DOHH2 (cell line): ENCODE measurements at regions not wholly inside any gene's neighbourhood (a gene's known extent, or its start where the extent isn't known, plus 50 kb on each side); places are given as distances from the start of the nearest gene placed in this dataset.

ENCODE experiments used
- H3F3A ChIP-seq: fragments of 200-600 bp; sonication (generic), shearing (Covaris generic); 2 replicates; pipeline ENCODE4 v1.6.0; 2016; ENCODE audit warnings: antibody characterized with exemption, mild to moderate bottlenecking; ENCODE audit not compliant: control insufficient read depth, insufficient read depth
- H3K27ac ChIP-seq: fragments of 200-600 bp; sonication (generic); 2 replicates; pipeline ENCODE4 v1.5.1; 2014; ENCODE audit warnings: low read depth, mild to moderate bottlenecking, low read length, moderate library complexity
- H3K27me3 ChIP-seq: fragments of 200-600 bp; sonication (generic); 2 replicates; pipeline ENCODE4 v1.6.1; 2014; ENCODE audit warnings: mild to moderate bottlenecking, low read length, mixed read lengths; ENCODE audit not compliant: control insufficient read depth
- H3K36me3 ChIP-seq: fragments of 200-600 bp; sonication (generic); 2 replicates; pipeline ENCODE4 v1.6.1; 2014; ENCODE audit warnings: mild to moderate bottlenecking, low read length, moderate library complexity, mixed read lengths; ENCODE audit not compliant: control insufficient read depth
- H3K4me1 ChIP-seq: fragments of 200-600 bp; sonication (generic); 2 replicates; pipeline ENCODE4 v1.6.1; 2014; ENCODE audit warnings: mild to moderate bottlenecking, low read length, mixed read lengths; ENCODE audit not compliant: control insufficient read depth
- H3K4me2 ChIP-seq: fragments of 200-600 bp; sonication (generic); 2 replicates; pipeline ENCODE4 v1.6.0; 2014; ENCODE audit warnings: mild to moderate bottlenecking, low read length, moderate library complexity
- H3K4me3 ChIP-seq: fragments of 200-600 bp; sonication (generic); 2 replicates; pipeline ENCODE4 v1.5.1; 2014; ENCODE audit warnings: mild to moderate bottlenecking, low read length, mixed read lengths
- H3K79me2 ChIP-seq: fragments of 200-600 bp; sonication (generic); 2 replicates; pipeline ENCODE4 v1.6.1; 2014; ENCODE audit warnings: mild to moderate bottlenecking, low read length, mixed read lengths; ENCODE audit not compliant: control insufficient read depth
- H3K9me2 ChIP-seq: fragments of 200-600 bp; sonication (generic); replicated peaks from 2 replicates; pipeline ENCODE4 v1.6.1; 2014; ENCODE audit warnings: mild to moderate bottlenecking, low read length, mixed read lengths; ENCODE audit not compliant: control insufficient read depth
- H3K9me3 ChIP-seq: fragments of 200-600 bp; sonication (generic); 2 replicates; pipeline ENCODE4 v1.6.1; 2014; ENCODE audit warnings: antibody characterized with exemption, low read length, mixed read lengths; ENCODE audit not compliant: control insufficient read depth, insufficient read depth
- H4K20me1 ChIP-seq: fragments of 200-600 bp; sonication (generic); 2 replicates; pipeline ENCODE4 v1.6.0; 2014; ENCODE audit warnings: low read depth, mild to moderate bottlenecking, antibody characterized with exemption, low read length, moderate library complexity; ENCODE audit not compliant: control insufficient read depth, insufficient read depth
- EZH2phosphoT487 ChIP-seq: fragments of 200-600 bp; sonication (generic); IDR thresholded peaks from 2 replicates; pipeline ENCODE4 v1.6.1; 2017; ENCODE audit warnings: borderline replicate concordance, mild to moderate bottlenecking, antibody characterized with exemption, low read length, moderate library complexity, mixed read lengths
- TF ChIP-seq, protein P1 (sequence below): fragments of 200-600 bp; sonication (generic); IDR thresholded peaks from one replicate; pipeline ENCODE4 v1.5.1; 2014; ENCODE audit warnings: antibody characterized with exemption, mild to moderate bottlenecking, low read depth, low read length; ENCODE audit not compliant: poor library complexity, severe bottlenecking

DNA sequence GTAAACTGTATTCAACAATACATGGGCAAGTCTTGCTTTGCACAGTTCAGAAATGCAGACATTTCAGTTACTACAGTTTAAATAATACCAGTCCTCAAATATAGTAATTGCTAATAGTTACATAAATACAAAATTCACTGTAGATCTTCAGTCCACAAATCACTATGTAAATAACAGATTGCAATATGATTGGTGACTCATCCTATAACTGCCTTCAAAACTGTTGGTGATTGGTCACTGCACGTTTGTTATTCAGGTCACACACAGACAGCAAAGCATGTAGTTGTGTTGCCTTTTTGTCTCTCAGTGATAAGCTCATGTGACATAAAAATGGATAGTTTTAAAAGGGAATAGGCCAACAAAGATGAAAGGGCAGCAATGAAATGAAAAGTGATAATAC, 186.5 kb upstream of the CTTNBP2NL start:
- Histone ChIP-seq H3K9me2 (no peaks in the 10 kb centered on the region), H3K27ac (no peak overlapping the region), H3K27me3 (no peaks in the 10 kb centered on the region), H3K9me3 (no peaks in the 10 kb centered on the region), H3K4me2 (no peak overlapping the region), H4K20me1 (no peaks in the 10 kb centered on the region), H3F3A (no peaks in the 10 kb centered on the region), H3K36me3 (no peaks in the 10 kb centered on the region), H3K4me3 (no peak overlapping the region), H3K4me1 (no peaks in the 10 kb centered on the region), H3K79me2 (no peaks in the 10 kb centered on the region)
- TF ChIP-seq, protein P1, sequence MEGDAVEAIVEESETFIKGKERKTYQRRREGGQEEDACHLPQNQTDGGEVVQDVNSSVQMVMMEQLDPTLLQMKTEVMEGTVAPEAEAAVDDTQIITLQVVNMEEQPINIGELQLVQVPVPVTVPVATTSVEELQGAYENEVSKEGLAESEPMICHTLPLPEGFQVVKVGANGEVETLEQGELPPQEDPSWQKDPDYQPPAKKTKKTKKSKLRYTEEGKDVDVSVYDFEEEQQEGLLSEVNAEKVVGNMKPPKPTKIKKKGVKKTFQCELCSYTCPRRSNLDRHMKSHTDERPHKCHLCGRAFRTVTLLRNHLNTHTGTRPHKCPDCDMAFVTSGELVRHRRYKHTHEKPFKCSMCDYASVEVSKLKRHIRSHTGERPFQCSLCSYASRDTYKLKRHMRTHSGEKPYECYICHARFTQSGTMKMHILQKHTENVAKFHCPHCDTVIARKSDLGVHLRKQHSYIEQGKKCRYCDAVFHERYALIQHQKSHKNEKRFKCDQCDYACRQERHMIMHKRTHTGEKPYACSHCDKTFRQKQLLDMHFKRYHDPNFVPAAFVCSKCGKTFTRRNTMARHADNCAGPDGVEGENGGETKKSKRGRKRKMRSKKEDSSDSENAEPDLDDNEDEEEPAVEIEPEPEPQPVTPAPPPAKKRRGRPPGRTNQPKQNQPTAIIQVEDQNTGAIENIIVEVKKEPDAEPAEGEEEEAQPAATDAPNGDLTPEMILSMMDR = no peak
- no peak for TF ChIP-seq EZH2phosphoT487

DNA sequence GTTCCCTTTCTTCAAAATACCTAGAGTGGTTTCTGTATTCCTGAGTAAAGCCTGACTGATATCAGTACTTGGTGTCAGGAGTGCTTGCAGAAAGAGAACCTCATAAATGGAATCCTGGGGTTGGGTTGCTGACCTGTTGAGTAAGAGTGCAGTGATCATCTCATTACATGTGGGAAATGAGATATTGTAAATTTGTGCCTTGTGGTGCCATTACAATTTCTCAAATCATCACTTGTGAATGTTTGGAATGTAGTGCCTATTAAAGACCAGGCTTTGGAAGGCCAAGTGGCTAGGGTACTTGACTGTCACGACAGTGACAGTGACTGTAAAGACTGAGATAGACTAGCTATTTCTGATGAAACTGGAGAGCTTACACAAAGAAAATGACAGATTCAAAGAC, 176.7 kb upstream of the CTTNBP2NL start:
- no peak overlapping the region for H3K4me3 ChIP-seq
- H3K9me2 ChIP-seq = no peaks in the 10 kb centered on the region
- TF ChIP-seq, protein P1 = no peak
- TF ChIP-seq EZH2phosphoT487 = no peak
- no peak overlapping the region for H3K27ac ChIP-seq
- H3K9me3 ChIP-seq = no peaks in the 10 kb centered on the region
- H3K4me1 ChIP-seq = no peaks in the 10 kb centered on the region
- H3K4me2 ChIP-seq = no peak overlapping the region
- no peaks in the 10 kb centered on the region for H3K79me2 ChIP-seq
- no peaks in the 10 kb centered on the region for H3F3A ChIP-seq
- no peaks in the 10 kb centered on the region for H3K36me3 ChIP-seq
- H4K20me1 ChIP-seq = no peaks in the 10 kb centered on the region
- H3K27me3 ChIP-seq = no peaks in the 10 kb centered on the region

DNA sequence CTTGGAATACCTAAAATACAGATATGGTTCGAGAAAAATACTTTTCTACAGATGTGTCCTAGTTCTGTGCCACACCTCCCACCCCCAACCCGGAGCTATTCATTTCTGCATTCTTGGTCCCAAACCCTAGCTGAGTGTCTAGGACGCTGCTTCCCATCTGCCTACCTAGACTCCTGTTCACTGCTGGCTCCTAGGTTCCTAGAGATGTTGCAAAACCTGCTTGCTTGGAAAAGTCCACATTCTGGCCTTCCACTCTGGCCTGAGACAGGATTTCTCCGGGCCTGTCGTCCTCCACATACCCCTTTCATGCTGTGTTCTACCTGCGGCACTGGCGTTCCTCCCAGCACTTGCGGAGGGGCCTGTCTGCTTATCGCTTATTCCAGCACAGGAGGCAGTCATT, 165.8 kb upstream of the CTTNBP2NL start:
- H3K36me3 ChIP-seq = no peaks in the 10 kb centered on the region
- no peak overlapping the region for H3K27ac ChIP-seq
- TF ChIP-seq EZH2phosphoT487 = no peak
- TF ChIP-seq, protein P1 = no peak

DNA sequence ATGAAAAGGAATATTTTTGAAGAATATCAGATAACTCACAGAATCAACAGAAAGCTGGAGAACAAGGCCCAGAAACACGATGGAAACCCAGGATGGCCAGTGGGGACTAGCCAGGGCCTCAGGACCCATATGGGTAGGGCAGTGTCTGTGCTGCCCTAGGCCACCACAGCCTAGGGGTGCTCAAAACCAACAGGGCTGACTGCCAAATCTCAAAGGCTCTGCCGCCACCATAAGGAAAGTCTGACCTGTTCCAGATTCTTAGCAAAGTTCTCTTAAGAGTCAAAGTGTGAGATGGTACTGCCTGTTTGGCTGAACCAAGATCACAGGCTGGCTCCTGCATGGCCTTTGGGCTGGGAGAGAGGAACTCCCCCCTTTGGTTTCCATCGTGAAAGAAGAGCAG, 164.7 kb upstream of the CTTNBP2NL start:
- H3K4me1 ChIP-seq = no peaks in the 10 kb centered on the region
- H3F3A ChIP-seq = no peaks in the 10 kb centered on the region
- no peak overlapping the region for H3K4me2 ChIP-seq
- H3K9me3 ChIP-seq = no peaks in the 10 kb centered on the region
- H4K20me1 ChIP-seq = no peaks in the 10 kb centered on the region
- no peak overlapping the region for H3K27ac ChIP-seq
- H3K4me3 ChIP-seq = no peak overlapping the region
- no peaks in the 10 kb centered on the region for H3K79me2 ChIP-seq
- no peaks in the 10 kb centered on the region for H3K36me3 ChIP-seq
- TF ChIP-seq, protein P1 = no peak
- no peak for TF ChIP-seq EZH2phosphoT487
- H3K27me3 ChIP-seq = no peaks in the 10 kb centered on the region
- no peaks in the 10 kb centered on the region for H3K9me2 ChIP-seq

More for the DNA sequence above, 165.8 kb upstream of the CTTNBP2NL start:
- H4K20me1 ChIP-seq = no peaks in the 10 kb centered on the region
- no peaks in the 10 kb centered on the region for H3K27me3 ChIP-seq
- no peaks in the 10 kb centered on the region for H3K79me2 ChIP-seq
- no peak overlapping the region for H3K4me3 ChIP-seq
- H3K9me3 ChIP-seq = no peaks in the 10 kb centered on the region
- no peaks in the 10 kb centered on the region for H3K4me1 ChIP-seq
- no peaks in the 10 kb centered on the region for H3F3A ChIP-seq
- no peak overlapping the region for H3K4me2 ChIP-seq
- no peaks in the 10 kb centered on the region for H3K9me2 ChIP-seq
